Adrenal gland (tissue), 5 donors: ENCODE measurements at regions not wholly inside any gene's neighbourhood (a gene's known extent, or its start where the extent isn't known, plus 50 kb on each side); places are given as distances from the start of the nearest gene placed in this dataset.

Source experiments
- POLR2A ChIP-seq, 2 donors: fragments of 450-650 bp; IDR thresholded peaks; one replicate each; pipeline ENCODE4 v1.6.1; 2017; ENCODE audit warnings: antibody characterized with exemption in 2 of 2, mild to moderate bottlenecking in 2 of 2, moderate library complexity in 1 of 2
- TF ChIP-seq, protein P1 (sequence below), 6 experiments: fragments of 450-650 bp in 4 of 6; fragments of 200-600 bp in 2 of 6; sonication (generic) in 1 of 6; IDR thresholded peaks; 1 replicate in 5 of 6; 2 replicates in 1 of 6; pipeline versions ENCODE4 v1.5.1 to v1.8.0; 2016 to 2021; ENCODE audit warnings: antibody characterized with exemption in 6 of 6, mild to moderate bottlenecking in 2 of 6, moderate library complexity in 1 of 6
- donor health status: DM: no; HTN: no; CAD: no.

DNA sequence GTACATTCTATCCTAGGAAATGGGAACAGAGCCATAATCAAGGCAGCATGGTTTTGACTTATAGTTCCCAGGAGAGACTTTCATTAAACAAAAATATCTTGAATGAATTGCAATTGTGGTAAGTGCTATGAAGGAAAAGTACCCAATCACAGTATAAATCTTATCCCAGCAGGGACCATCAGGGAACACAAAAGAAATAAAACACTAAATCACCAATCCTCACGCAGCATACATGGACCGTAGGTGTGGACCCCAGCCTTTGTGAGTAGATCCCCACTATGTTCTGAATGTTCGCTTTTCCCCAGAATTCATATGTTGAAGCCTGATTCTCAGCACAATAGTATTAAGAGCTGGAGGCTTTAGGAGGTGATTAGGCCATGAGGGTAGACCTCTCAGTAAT is 925.0 kb upstream of the RBFOX1 start:
- no peak for TF ChIP-seq POLR2A (IDR thresholded peaks at IDR 0.05)
- TF ChIP-seq, protein P1, sequence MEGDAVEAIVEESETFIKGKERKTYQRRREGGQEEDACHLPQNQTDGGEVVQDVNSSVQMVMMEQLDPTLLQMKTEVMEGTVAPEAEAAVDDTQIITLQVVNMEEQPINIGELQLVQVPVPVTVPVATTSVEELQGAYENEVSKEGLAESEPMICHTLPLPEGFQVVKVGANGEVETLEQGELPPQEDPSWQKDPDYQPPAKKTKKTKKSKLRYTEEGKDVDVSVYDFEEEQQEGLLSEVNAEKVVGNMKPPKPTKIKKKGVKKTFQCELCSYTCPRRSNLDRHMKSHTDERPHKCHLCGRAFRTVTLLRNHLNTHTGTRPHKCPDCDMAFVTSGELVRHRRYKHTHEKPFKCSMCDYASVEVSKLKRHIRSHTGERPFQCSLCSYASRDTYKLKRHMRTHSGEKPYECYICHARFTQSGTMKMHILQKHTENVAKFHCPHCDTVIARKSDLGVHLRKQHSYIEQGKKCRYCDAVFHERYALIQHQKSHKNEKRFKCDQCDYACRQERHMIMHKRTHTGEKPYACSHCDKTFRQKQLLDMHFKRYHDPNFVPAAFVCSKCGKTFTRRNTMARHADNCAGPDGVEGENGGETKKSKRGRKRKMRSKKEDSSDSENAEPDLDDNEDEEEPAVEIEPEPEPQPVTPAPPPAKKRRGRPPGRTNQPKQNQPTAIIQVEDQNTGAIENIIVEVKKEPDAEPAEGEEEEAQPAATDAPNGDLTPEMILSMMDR (IDR thresholded peaks at IDR 0.05): no peak
